PC-3 (cell line): ENCODE measurements at regions not wholly inside any gene's neighbourhood (a gene's known extent, or its start where the extent isn't known, plus 50 kb on each side); places are given as distances from the start of the nearest gene placed in this dataset.

Source experiments
- EZH2 ChIP-seq: fragments of 300-600 bp; sonication (generic); IDR thresholded peaks from one replicate; pipeline ENCODE4 v1.6.1; 2017; ENCODE audit warnings: antibody characterized with exemption, mild to moderate bottlenecking, low read length; ENCODE audit not compliant: unreplicated experiment
- EZH2phosphoT487 ChIP-seq: fragments of 300-600 bp; sonication (generic); IDR thresholded peaks from 2 replicates; pipeline ENCODE4 v1.6.1; 2018; ENCODE audit warnings: mild to moderate bottlenecking, antibody characterized with exemption, low read length, borderline replicate concordance
- TF ChIP-seq, protein P1 (sequence below): fragments of 300-600 bp; sonication (generic); conservative IDR thresholded peaks from 2 replicates; pipeline ENCODE4 v1.5.1; 2017; ENCODE audit warnings: antibody characterized with exemption, low read depth, mild to moderate bottlenecking, low read length

DNA sequence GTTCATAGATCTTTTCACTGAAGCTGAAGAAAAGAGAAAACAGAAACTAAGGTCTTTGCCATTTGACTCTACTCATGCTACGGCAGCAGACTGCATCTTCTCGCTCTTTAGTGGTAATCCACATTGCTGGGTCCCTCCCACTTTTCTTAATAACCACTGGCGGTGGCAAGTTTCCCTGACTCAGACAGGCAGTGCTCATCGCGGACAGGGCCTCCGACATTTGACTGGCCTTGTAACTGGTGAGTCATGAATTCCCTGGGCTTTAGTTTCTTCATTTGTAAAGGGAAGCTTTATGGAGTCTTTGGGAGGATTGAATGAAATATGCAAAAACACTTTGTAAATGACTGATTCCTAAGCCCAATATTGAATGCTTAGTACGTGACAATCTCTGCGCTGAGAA is 238.2 kb upstream of the RBBP8 start:
- TF ChIP-seq, protein P1, sequence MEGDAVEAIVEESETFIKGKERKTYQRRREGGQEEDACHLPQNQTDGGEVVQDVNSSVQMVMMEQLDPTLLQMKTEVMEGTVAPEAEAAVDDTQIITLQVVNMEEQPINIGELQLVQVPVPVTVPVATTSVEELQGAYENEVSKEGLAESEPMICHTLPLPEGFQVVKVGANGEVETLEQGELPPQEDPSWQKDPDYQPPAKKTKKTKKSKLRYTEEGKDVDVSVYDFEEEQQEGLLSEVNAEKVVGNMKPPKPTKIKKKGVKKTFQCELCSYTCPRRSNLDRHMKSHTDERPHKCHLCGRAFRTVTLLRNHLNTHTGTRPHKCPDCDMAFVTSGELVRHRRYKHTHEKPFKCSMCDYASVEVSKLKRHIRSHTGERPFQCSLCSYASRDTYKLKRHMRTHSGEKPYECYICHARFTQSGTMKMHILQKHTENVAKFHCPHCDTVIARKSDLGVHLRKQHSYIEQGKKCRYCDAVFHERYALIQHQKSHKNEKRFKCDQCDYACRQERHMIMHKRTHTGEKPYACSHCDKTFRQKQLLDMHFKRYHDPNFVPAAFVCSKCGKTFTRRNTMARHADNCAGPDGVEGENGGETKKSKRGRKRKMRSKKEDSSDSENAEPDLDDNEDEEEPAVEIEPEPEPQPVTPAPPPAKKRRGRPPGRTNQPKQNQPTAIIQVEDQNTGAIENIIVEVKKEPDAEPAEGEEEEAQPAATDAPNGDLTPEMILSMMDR, result no peak
- TF ChIP-seq EZH2 (no peak), EZH2phosphoT487 (no peak)
